DMS 273 (cell line): ENCODE measurements at regions not wholly inside any gene's neighbourhood (a gene's known extent, or its start where the extent isn't known, plus 50 kb on each side); places are given as distances from the start of the nearest gene placed in this dataset.

ENCODE experiments used
- DNase-seq: peaks from one replicate; lab custom pipeline; 2025; ENCODE audit not compliant: unreplicated experiment; lab: John Stamatoyannopoulos, UW

- no peak for DNase-seq
These were observed 53.2 kb upstream of the TFEC start for GRCh38 chr7:116083796-116084195.

GRCh38 chr7:116086547-116087045 lies 56.0 kb upstream of the TFEC start:
- DNase-seq, result no peak

GRCh38 chr7:116087291-116087690 lies 56.7 kb upstream of the TFEC start:
- no peak for DNase-seq

GRCh38 chr7:116087984-116088383 lies 57.4 kb upstream of the TFEC start:
- no peak for DNase-seq

- DNase-seq, result no peak
These were observed 58.7 kb upstream of the TFEC start for GRCh38 chr7:116089293-116089692.

GRCh38 chr7:116093516-116094301 lies 63.1 kb upstream of the TFEC start:
- no peak for DNase-seq

- DNase-seq, result no peak
These were observed 64.8 kb upstream of the TFEC start for GRCh38 chr7:116095396-116095795.

GRCh38 chr7:116097365-116098009 lies 66.9 kb upstream of the TFEC start:
- no peak for DNase-seq

- no peak for DNase-seq
These were observed 67.6 kb upstream of the TFEC start for GRCh38 chr7:116098175-116098574.

GRCh38 chr7:116100626-116101025 lies 70.1 kb upstream of the TFEC start:
- DNase-seq, result peak; percentile 32

GRCh38 chr7:116101704-116102103 lies 71.1 kb upstream of the TFEC start:
- DNase-seq, result no peak

GRCh38 chr7:116111475-116111874 lies 80.9 kb upstream of the TFEC start:
- no peak for DNase-seq

- no peak for DNase-seq
These were observed 82.7 kb upstream of the TFEC start for GRCh38 chr7:116113310-116113709.

- no peak for DNase-seq
These were observed 89.5 kb upstream of the TES start for GRCh38 chr7:116120839-116121238.

- DNase-seq, result peak; percentile 46
These were observed 87.3 kb upstream of the TES start for GRCh38 chr7:116122972-116123595.

GRCh38 chr7:116128139-116128538 lies 82.2 kb upstream of the TES start:
- DNase-seq, result no peak

GRCh38 chr7:116135306-116135705 lies 75.0 kb upstream of the TES start:
- DNase-seq, result no peak

GRCh38 chr7:116138202-116138801 lies 72.0 kb upstream of the TES start:
- DNase-seq, result peak; percentile 77

GRCh38 chr7:116139007-116139406 lies 71.3 kb upstream of the TES start:
- DNase-seq, result no peak

- DNase-seq, result no peak
These were observed 70.5 kb upstream of the TES start for GRCh38 chr7:116139807-116140206.

GRCh38 chr7:116142374-116142773 lies 68.0 kb upstream of the TES start:
- no peak for DNase-seq

GRCh38 chr7:116142850-116143249 lies 67.5 kb upstream of the TES start:
- DNase-seq, result no peak
